CD14-positive monocyte (primary cell): ENCODE measurements at regions not wholly inside any gene's neighbourhood (a gene's known extent, or its start where the extent isn't known, plus 50 kb on each side); places are given as distances from the start of the nearest gene placed in this dataset.

ENCODE experiments used
- DNase-seq, 3 donors: peaks; one replicate each; pipeline ENCODE4 v3.0.0-alpha.2; 2011 to 2022
- H2AFZ ChIP-seq: 2 replicates; pipeline ENCODE4 v1.6.0; 2012; ENCODE audit warnings: mild to moderate bottlenecking, low read depth, low read length, inconsistent platforms; ENCODE audit not compliant: insufficient read depth, poor library complexity, severe bottlenecking
- H3K27ac ChIP-seq, 2 donors: 1 replicate in 1 of 2; 2 replicates in 1 of 2; pipeline ENCODE4 v1.5.1; 2012 to 2013; ENCODE audit warnings: low read length in 2 of 2, control low read depth in 1 of 2, inconsistent platforms in 1 of 2, low read depth in 1 of 2, mild to moderate bottlenecking in 1 of 2
- H3K27me3 ChIP-seq, 2 donors: one replicate each; pipeline versions ENCODE4 v1.6.0 to v1.6.1; 2011 to 2013; ENCODE audit warnings: low read length in 2 of 2; ENCODE audit not compliant: control insufficient read depth in 2 of 2, insufficient read depth in 2 of 2
- H3K36me3 ChIP-seq, 2 donors: replicated peaks in 1 of 2; 1 replicate in 1 of 2; 2 replicates in 1 of 2; pipeline versions ENCODE4 v1.5.1 to v1.6.1; 2012 to 2013; ENCODE audit warnings: low read length in 2 of 2, control low read depth in 1 of 2, inconsistent platforms in 1 of 2, mild to moderate bottlenecking in 1 of 2; ENCODE audit not compliant: insufficient read depth in 2 of 2, control insufficient read depth in 1 of 2
- H3K4me1 ChIP-seq, 2 donors: 1 replicate in 1 of 2; 2 replicates in 1 of 2; pipeline versions ENCODE4 v1.5.1 to v1.6.1; 2012 to 2013; ENCODE audit warnings: low read length in 2 of 2, control low read depth in 1 of 2, inconsistent platforms in 1 of 2, mild to moderate bottlenecking in 1 of 2, moderate library complexity in 1 of 2; ENCODE audit not compliant: insufficient read depth in 2 of 2, control insufficient read depth in 1 of 2
- H3K4me2 ChIP-seq: replicated peaks from 2 replicates; pipeline ENCODE3; 2012; ENCODE audit warnings: low read length, moderate library complexity, mild to moderate bottlenecking; ENCODE audit not compliant: poor library complexity, severe bottlenecking; ENCODE audit errors: extremely low read depth
- H3K4me3 ChIP-seq, 3 experiments: fragments of 200-600 bp in 1 of 3; sonication (generic) in 1 of 3; replicated peaks in 1 of 3; 1 replicate in 2 of 3; 2 replicates in 1 of 3; pipeline ENCODE4 v1.5.1; 2011 to 2013; ENCODE audit warnings: low read length in 3 of 3, mild to moderate bottlenecking in 3 of 3, control low read depth in 2 of 3, low read depth in 2 of 3, inconsistent platforms in 1 of 3, moderate library complexity in 1 of 3
- H3K79me2 ChIP-seq: 2 replicates; pipeline ENCODE4 v1.6.0; 2012; ENCODE audit warnings: mild to moderate bottlenecking, control low read depth, inconsistent platforms, low read length, moderate library complexity; ENCODE audit not compliant: insufficient read depth
- H3K9ac ChIP-seq: 2 replicates; pipeline ENCODE4 v1.6.0; 2017; ENCODE audit warnings: low read length, mild to moderate bottlenecking; ENCODE audit not compliant: insufficient read depth, poor library complexity, severe bottlenecking
- H3K9me3 ChIP-seq, 2 donors: replicated peaks in 1 of 2; 1 replicate in 1 of 2; 2 replicates in 1 of 2; pipeline versions ENCODE4 v1.5.1 to v1.6.1; 2012 to 2013; ENCODE audit warnings: low read length in 2 of 2, control low read depth in 1 of 2; ENCODE audit not compliant: control insufficient read depth in 1 of 2, insufficient read depth in 1 of 2
- H4K20me1 ChIP-seq: 2 replicates; pipeline ENCODE4 v1.6.0; 2012; ENCODE audit warnings: mild to moderate bottlenecking, low read length, control low read depth, moderate library complexity; ENCODE audit not compliant: insufficient read depth
- H3K27ac Mint-ChIP-seq, 7 donors: one replicate each; pipeline ENCODE4 v1.8.0; 2020; ENCODE audit warnings: mild to moderate bottlenecking in 7 of 7, mixed read lengths in 7 of 7, moderate library complexity in 6 of 7, inconsistent platforms in 2 of 7
- H3K27me3 Mint-ChIP-seq, 3 donors: one replicate each; pipeline ENCODE4 v1.8.0; 2021 to 2022; ENCODE audit warnings: low read depth in 3 of 3, mild to moderate bottlenecking in 3 of 3, mixed read lengths in 3 of 3, moderate library complexity in 3 of 3, inconsistent platforms in 1 of 3
- H3K36me3 Mint-ChIP-seq, 2 donors: one replicate each; pipeline ENCODE4 v1.8.0; 2020; ENCODE audit warnings: mixed read lengths in 2 of 2, inconsistent platforms in 1 of 2, mild to moderate bottlenecking in 1 of 2
- H3K4me1 Mint-ChIP-seq: one replicate; pipeline ENCODE4 v1.8.0; 2020; ENCODE audit warnings: mild to moderate bottlenecking, mixed read lengths
- H3K4me3 Mint-ChIP-seq, 2 donors: one replicate each; pipeline ENCODE4 v1.8.0; 2020; ENCODE audit warnings: mild to moderate bottlenecking in 2 of 2, mixed read lengths in 2 of 2, moderate library complexity in 1 of 2
- H3K9me3 Mint-ChIP-seq, 7 donors: one replicate each; pipeline ENCODE4 v1.8.0; 2020 to 2022; ENCODE audit warnings: mixed read lengths in 7 of 7, mild to moderate bottlenecking in 6 of 7, moderate library complexity in 6 of 7, inconsistent platforms in 2 of 7
- WGBS: methylation state at CpG from one replicate; pipeline ENCODE4 v1.1.5; 2013; ENCODE audit warnings: missing lambda C conversion rate; ENCODE audit not compliant: insufficient coverage; 5-methylcytosine and 5-hydroxymethylcytosine counted together
- intact Hi-C, 2 donors: fragments of 100-400 bp; cut with micrococcal nuclease; formaldehyde crosslinking; loops; one replicate each; pipeline versions ENCODE4 v1.15.0 to v1.15.1; 2023
- TF ChIP-seq, protein P1 (sequence below): fragments of 200-600 bp; IDR thresholded peaks from one replicate; pipeline ENCODE4 v1.8.0; 2022; ENCODE audit warnings: antibody characterized with exemption, mild to moderate bottlenecking

DNA sequence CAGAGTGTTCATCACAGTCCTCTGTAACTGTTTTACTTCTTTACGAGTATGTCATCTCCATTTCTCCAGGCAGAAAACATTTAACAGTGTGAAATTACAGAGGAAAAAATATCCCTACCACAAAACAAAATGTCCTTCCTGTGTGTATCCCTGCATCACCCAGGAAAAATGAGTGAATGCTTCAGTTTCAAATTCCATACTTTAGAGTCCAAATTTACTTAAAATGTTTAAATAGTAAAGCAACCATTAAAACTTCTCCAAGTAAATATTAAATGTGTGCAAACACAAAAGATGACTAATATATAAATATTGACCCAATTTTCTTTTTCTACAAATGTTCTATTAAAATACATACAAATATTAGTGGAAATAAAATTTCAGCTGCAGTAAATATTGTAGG is 1016.6 kb upstream of the PCDH20 start:
- H3K9me3 Mint-ChIP-seq, result peaks cover 0 to 3% (median 0%) of the 10 kb centered on the region in 7 donors
- H3K27me3 ChIP-seq, result no peaks in the 10 kb centered on the region
- DNase-seq, result no peak
- no peaks in the 10 kb centered on the region for H3K27me3 Mint-ChIP-seq
- H2AFZ ChIP-seq, result no peak overlapping the region
- no peaks in the 10 kb centered on the region for H3K4me1 ChIP-seq
- H3K9ac ChIP-seq, result no peak overlapping the region
- H4K20me1 ChIP-seq, result no peaks in the 10 kb centered on the region
- H3K4me3 ChIP-seq, result no peak overlapping the region
- H3K4me3 Mint-ChIP-seq, result no peak overlapping the region
- no peak overlapping the region for H3K27ac ChIP-seq
- H3K36me3 ChIP-seq, result no peaks in the 10 kb centered on the region
- H3K9me3 ChIP-seq, result peaks cover 0 to 4% of the 10 kb centered on the region in 2 donors
- no peaks in the 10 kb centered on the region for H3K79me2 ChIP-seq
- WGBS, result no CpG with 5 or more reads among the region's 1 CpG
- no peaks in the 10 kb centered on the region for H3K36me3 Mint-ChIP-seq
- no peak overlapping the region for H3K27ac Mint-ChIP-seq
- H3K4me2 ChIP-seq, result no peak overlapping the region
- intact Hi-C loops, result no loop called here
- H3K4me1 Mint-ChIP-seq, result no peaks in the 10 kb centered on the region
- TF ChIP-seq, protein P1, sequence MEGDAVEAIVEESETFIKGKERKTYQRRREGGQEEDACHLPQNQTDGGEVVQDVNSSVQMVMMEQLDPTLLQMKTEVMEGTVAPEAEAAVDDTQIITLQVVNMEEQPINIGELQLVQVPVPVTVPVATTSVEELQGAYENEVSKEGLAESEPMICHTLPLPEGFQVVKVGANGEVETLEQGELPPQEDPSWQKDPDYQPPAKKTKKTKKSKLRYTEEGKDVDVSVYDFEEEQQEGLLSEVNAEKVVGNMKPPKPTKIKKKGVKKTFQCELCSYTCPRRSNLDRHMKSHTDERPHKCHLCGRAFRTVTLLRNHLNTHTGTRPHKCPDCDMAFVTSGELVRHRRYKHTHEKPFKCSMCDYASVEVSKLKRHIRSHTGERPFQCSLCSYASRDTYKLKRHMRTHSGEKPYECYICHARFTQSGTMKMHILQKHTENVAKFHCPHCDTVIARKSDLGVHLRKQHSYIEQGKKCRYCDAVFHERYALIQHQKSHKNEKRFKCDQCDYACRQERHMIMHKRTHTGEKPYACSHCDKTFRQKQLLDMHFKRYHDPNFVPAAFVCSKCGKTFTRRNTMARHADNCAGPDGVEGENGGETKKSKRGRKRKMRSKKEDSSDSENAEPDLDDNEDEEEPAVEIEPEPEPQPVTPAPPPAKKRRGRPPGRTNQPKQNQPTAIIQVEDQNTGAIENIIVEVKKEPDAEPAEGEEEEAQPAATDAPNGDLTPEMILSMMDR, result no peak

DNA sequence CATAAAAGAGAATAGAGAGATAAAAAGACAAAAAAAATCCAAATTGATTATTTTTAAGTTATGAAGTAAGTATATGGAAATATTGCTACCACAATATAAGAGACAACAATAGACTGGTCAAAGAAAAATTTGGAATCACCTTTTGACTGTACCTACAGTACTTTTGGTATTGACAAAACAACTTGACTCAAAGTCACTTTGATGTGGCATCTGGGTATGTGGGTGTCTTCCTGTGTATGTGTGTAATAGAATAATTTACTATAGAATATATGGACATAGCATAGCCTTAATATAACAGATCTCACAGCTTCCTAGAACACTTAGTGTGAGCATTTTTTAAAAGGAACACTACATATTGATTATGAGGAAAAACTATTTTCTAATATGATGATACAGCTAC is 1016.2 kb upstream of the PCDH20 start:
- Mint-ChIP-seq H3K4me1 (no peaks in the 10 kb centered on the region), H3K27ac (no peak overlapping the region)
- intact Hi-C loops, result no loop called here

More for the DNA sequence above, 1016.2 kb upstream of the PCDH20 start:
- H3K36me3 Mint-ChIP-seq, result no peaks in the 10 kb centered on the region
- Histone ChIP-seq H3K9ac (no peak overlapping the region), H3K4me3 (no peak overlapping the region), H3K4me2 (no peak overlapping the region), H2AFZ (no peak overlapping the region), H3K4me1 (no peaks in the 10 kb centered on the region), H3K36me3 (no peaks in the 10 kb centered on the region), H4K20me1 (no peaks in the 10 kb centered on the region), H3K9me3 (peaks cover 0 to 4% of the 10 kb centered on the region in 2 donors), H3K79me2 (no peaks in the 10 kb centered on the region), H3K27ac (no peak overlapping the region), H3K27me3 (no peaks in the 10 kb centered on the region)
- DNase-seq, result no peak
- no peaks in the 10 kb centered on the region for H3K27me3 Mint-ChIP-seq
- TF ChIP-seq, protein P1, result no peak
- H3K9me3 Mint-ChIP-seq, result peaks cover 0 to 3% (median 0%) of the 10 kb centered on the region in 7 donors
- no peak overlapping the region for H3K4me3 Mint-ChIP-seq
